ENCODE measurements at regions not wholly inside any gene's neighbourhood (a gene's known extent, or its start where the extent isn't known, plus 50 kb on each side); places are given as distances from the start of the nearest gene placed in this dataset.
"Not testable (repeated sequence)": the region's sequence is repeated elsewhere in the genome, so short reads cannot be mapped to it uniquely, and the experiment has no call there.

- TF ChIP-seq, protein P1, sequence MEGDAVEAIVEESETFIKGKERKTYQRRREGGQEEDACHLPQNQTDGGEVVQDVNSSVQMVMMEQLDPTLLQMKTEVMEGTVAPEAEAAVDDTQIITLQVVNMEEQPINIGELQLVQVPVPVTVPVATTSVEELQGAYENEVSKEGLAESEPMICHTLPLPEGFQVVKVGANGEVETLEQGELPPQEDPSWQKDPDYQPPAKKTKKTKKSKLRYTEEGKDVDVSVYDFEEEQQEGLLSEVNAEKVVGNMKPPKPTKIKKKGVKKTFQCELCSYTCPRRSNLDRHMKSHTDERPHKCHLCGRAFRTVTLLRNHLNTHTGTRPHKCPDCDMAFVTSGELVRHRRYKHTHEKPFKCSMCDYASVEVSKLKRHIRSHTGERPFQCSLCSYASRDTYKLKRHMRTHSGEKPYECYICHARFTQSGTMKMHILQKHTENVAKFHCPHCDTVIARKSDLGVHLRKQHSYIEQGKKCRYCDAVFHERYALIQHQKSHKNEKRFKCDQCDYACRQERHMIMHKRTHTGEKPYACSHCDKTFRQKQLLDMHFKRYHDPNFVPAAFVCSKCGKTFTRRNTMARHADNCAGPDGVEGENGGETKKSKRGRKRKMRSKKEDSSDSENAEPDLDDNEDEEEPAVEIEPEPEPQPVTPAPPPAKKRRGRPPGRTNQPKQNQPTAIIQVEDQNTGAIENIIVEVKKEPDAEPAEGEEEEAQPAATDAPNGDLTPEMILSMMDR (IDR thresholded peaks at IDR 0.05; ENCODE audit: borderline replicate concordance, insufficient read depth, low read depth, low read length), result no peak
- no peak overlapping the region for H3K4me3 ChIP-seq (ENCODE audit: low read depth, low read length)
These were observed 639.9 kb upstream of the ACO1 start for GRCh38 chr9:31744589-31744988.

- TF ChIP-seq, protein P1 (IDR thresholded peaks at IDR 0.05; ENCODE audit: borderline replicate concordance, insufficient read depth, low read depth, low read length), result no peak
- no peak overlapping the region for H3K4me3 ChIP-seq (ENCODE audit: low read depth, low read length)
These were observed 639.0 kb upstream of the ACO1 start for GRCh38 chr9:31745468-31745867.

DNA sequence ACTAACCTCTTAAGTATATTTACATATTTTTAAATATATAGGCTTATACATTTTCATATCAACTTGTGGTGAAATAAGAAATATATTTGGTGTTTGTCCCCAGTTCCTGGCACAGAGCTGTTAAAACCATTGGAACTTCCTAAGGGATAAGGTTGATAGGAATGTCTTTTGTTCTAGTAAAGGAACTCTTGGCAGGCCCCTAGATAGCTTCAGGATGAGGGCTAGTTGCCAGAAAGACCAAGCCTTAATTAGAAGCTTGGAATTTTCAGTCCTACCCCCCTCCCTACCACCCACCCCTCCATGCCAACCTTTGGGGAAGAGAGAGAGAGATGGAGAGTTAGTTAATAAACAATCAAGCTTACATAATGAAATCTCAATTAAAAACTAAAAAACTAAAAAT is 638.6 kb upstream of the ACO1 start:
- no peak overlapping the region for H3K4me3 ChIP-seq (ENCODE audit: low read depth, low read length)
- TF ChIP-seq, protein P1 (IDR thresholded peaks at IDR 0.05; ENCODE audit: borderline replicate concordance, insufficient read depth, low read depth, low read length), result no peak

DNA sequence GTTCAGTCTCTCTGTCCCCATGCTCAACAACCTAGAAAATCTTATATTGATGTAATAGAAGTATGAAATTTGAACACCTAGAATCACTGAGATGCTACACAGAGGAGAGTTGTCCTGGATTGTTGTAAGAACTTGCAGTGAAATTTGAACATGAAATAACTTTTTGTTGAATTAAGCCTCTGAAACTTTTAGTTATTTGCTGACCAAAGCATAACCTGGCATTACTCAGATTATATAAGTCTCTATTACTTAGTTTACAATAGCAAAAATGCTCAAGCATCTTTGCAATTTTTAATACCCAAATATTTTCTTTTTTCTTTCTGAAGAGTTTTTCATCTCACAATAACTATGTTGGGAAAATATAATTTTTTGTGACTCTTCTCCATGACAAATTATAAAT is 630.7 kb upstream of the ACO1 start:
- TF ChIP-seq, protein P1 (IDR thresholded peaks at IDR 0.05; ENCODE audit: borderline replicate concordance, insufficient read depth, low read depth, low read length), result no peak

GRCh38 chr9:31759703-31760102 is 624.7 kb upstream of the ACO1 start:
- TF ChIP-seq, protein P1 (IDR thresholded peaks at IDR 0.05; ENCODE audit: borderline replicate concordance, insufficient read depth, low read depth, low read length), result no peak
- H3K4me3 ChIP-seq (ENCODE audit: low read depth, low read length), result no peak overlapping the region

More for the DNA sequence above, 630.7 kb upstream of the ACO1 start:
- H3K4me3 ChIP-seq (ENCODE audit: low read depth, low read length), result no peak overlapping the region

GRCh38 chr9:31774021-31774420 is 610.4 kb upstream of the ACO1 start:
- not testable (repeated sequence) for H3K4me3 ChIP-seq (ENCODE audit: low read depth, low read length)

DNA sequence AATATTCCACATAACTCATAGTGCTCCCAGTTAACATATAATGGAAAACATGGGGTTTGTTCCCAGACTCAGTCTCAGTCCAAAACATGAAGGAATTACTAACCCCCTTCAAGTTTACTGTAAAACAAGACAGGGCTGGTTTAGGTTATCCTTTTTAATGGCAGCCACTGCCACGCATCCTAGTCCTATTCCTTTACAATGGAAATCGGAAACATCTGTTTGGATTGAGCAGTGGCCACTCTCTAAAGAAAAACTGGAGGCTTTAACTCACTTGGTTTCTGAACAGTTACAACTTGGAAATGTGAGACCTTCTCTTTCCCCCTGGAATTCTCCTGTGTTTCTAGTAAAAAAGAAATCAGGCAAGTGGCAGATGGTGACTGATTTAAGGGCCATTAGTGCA is 609.9 kb upstream of the ACO1 start:
- no peak overlapping the region for H3K4me3 ChIP-seq (ENCODE audit: low read depth, low read length)
- TF ChIP-seq, protein P1 (IDR thresholded peaks at IDR 0.05; ENCODE audit: borderline replicate concordance, insufficient read depth, low read depth, low read length), result no peak

DNA sequence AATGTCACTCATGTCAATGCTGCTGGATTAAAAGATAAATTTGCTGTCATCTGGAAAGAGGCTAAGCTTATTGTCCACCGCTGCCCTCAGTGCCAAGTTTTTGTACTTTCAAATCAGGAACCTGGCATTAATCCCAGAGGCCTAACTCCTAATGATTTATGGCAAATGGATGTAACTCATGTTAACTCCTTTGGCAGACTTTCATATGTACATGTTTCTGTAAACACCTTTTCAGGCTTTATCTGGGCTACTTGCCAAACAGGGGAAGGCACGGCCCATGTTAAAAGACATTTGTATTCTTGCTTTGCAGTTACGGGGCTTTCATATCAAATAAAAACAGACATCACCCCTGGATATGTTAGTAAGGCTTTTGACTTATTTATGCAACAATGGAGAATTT is 608.0 kb upstream of the ACO1 start:
- no peak overlapping the region for H3K4me3 ChIP-seq (ENCODE audit: low read depth, low read length)
- TF ChIP-seq, protein P1 (IDR thresholded peaks at IDR 0.05; ENCODE audit: borderline replicate concordance, insufficient read depth, low read depth, low read length), result no peak

All from GM12875 (cell line).